GM18499 (cell line): ENCODE measurements at regions not wholly inside any gene's neighbourhood (a gene's known extent, or its start where the extent isn't known, plus 50 kb on each side); places are given as distances from the start of the nearest gene placed in this dataset.
"Not testable (repeated sequence)": the region's sequence is repeated elsewhere in the genome, so short reads cannot be mapped to it uniquely, and the experiment has no call there.

ENCODE experiments used
- ATAC-seq: cut with Tn5 transposase; IDR thresholded peaks from one replicate; pipeline ENCODE4 v1.9.1; 2021; ENCODE audit warnings: moderate number of reproducible peaks; ENCODE audit not compliant: insufficient read depth, unreplicated experiment

- no peak for ATAC-seq
These were observed 135.9 kb downstream of the ITGB8 start for GRCh38 chr7:20466543-20467021.

GRCh38 chr7:20470082-20470481 lies 139.4 kb downstream of the ITGB8 start:
- no peak for ATAC-seq

- ATAC-seq: no peak
These were observed 140.0 kb downstream of the ITGB8 start for GRCh38 chr7:20470726-20471125.

GRCh38 chr7:20474249-20474648 lies 141.2 kb upstream of the ABCB5 start:
- ATAC-seq: no peak

- no peak for ATAC-seq
These were observed 139.7 kb upstream of the ABCB5 start for GRCh38 chr7:20475756-20476155.

- ATAC-seq: no peak
These were observed 138.4 kb upstream of the ABCB5 start for GRCh38 chr7:20477067-20477466.

GRCh38 chr7:20479706-20480105 lies 135.8 kb upstream of the ABCB5 start:
- ATAC-seq: no peak

- ATAC-seq: no peak
These were observed 133.4 kb upstream of the ABCB5 start for GRCh38 chr7:20482071-20482470.

GRCh38 chr7:20484356-20484755 lies 131.1 kb upstream of the ABCB5 start:
- no peak for ATAC-seq

- no peak for ATAC-seq
These were observed 126.6 kb upstream of the ABCB5 start for GRCh38 chr7:20488850-20489249.

- ATAC-seq: no peak
These were observed 124.2 kb upstream of the ABCB5 start for GRCh38 chr7:20491284-20491683.

GRCh38 chr7:20494566-20494965 lies 120.9 kb upstream of the ABCB5 start:
- ATAC-seq: no peak

- ATAC-seq: not testable (repeated sequence)
These were observed 114.0 kb upstream of the ABCB5 start for GRCh38 chr7:20501473-20501872.

GRCh38 chr7:20503278-20503950 lies 112.1 kb upstream of the ABCB5 start:
- no peak for ATAC-seq

GRCh38 chr7:20504060-20504459 lies 111.4 kb upstream of the ABCB5 start:
- no peak for ATAC-seq

GRCh38 chr7:20506175-20506574 lies 109.3 kb upstream of the ABCB5 start:
- ATAC-seq: no peak

GRCh38 chr7:20507157-20507556 lies 108.3 kb upstream of the ABCB5 start:
- ATAC-seq: no peak

- no peak for ATAC-seq
These were observed 107.4 kb upstream of the ABCB5 start for GRCh38 chr7:20508109-20508508.

GRCh38 chr7:20509892-20510572 lies 105.4 kb upstream of the ABCB5 start:
- no peak for ATAC-seq

- no peak for ATAC-seq
These were observed 104.9 kb upstream of the ABCB5 start for GRCh38 chr7:20510573-20510900.

- no peak for ATAC-seq
These were observed 102.1 kb upstream of the ABCB5 start for GRCh38 chr7:20513341-20513740.

GRCh38 chr7:20513897-20514296 lies 101.6 kb upstream of the ABCB5 start:
- no peak for ATAC-seq
